ENCODE measurements at regions not wholly inside any gene's neighbourhood (a gene's known extent, or its start where the extent isn't known, plus 50 kb on each side); places are given as distances from the start of the nearest gene placed in this dataset.
A peak's percentile ranks its signal among the peaks of the same experiment; 100 is the strongest.

DNA sequence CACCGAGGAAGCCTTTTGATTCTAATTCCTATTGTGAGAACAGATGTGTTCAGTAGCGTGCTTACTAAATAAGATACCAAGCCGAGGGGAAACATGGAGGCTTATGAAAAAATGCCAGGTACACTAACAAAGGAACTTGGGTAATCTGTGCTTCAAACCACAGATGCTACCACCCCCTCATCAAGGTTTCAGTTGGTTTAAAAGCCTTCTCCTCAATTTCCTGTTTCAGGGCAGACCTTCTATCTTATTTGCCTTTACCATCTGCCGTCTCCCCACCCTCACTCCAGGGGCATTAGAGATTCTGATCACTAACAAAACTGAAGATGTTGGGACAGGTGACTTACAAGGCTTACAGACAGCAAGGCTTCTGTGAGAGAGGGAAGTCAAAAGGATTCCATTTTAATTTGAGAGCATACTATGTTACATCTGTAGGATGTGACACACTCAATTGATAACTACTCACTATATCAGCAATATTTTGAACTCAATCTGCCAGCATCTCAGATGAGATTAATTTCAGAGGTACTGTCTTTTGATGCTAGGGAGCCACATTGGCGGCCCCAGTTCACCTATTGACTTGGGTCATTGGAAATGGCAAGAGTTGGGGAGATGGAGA, 60.6 kb upstream of the PLCL2 start:
- TF ChIP-seq, protein P1, sequence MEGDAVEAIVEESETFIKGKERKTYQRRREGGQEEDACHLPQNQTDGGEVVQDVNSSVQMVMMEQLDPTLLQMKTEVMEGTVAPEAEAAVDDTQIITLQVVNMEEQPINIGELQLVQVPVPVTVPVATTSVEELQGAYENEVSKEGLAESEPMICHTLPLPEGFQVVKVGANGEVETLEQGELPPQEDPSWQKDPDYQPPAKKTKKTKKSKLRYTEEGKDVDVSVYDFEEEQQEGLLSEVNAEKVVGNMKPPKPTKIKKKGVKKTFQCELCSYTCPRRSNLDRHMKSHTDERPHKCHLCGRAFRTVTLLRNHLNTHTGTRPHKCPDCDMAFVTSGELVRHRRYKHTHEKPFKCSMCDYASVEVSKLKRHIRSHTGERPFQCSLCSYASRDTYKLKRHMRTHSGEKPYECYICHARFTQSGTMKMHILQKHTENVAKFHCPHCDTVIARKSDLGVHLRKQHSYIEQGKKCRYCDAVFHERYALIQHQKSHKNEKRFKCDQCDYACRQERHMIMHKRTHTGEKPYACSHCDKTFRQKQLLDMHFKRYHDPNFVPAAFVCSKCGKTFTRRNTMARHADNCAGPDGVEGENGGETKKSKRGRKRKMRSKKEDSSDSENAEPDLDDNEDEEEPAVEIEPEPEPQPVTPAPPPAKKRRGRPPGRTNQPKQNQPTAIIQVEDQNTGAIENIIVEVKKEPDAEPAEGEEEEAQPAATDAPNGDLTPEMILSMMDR (IDR thresholded peaks at IDR 0.05; ENCODE audit: control insufficient read depth, insufficient read depth, low read depth, low read length, missing control alignments) = no peak
- no peak for DNase-seq (ENCODE audit: low read depth)
- no peak overlapping the region for H3K4me3 ChIP-seq (ENCODE audit: control insufficient read depth, low read depth, low read length)

DNA sequence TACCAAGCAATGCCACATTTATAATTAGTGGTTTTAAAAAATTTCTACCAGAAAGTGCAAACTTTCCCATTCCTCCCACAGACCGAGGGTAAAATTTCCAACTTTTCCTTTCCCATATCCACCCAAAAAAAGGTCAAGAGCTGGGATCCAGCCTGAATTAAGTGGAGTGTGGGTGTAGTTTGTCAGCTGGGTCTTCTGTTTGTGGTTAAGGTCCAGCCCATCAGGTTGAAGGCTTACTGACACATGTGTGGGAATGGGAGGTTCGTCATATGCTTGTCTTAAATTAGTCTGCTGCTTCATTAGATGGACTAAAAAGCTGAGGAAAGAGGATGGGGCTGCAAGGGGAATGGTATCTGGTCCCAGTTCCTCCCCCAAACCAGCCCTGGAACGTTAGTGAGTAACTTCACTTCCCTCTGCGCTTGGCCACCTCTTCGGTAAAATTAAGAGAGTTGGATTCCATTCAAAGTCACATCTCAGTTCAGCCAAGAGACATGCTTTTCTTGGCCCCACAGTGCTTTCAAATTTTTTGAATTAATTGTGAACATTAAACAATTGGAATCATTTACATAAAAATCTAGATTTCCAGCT, 59.0 kb upstream of the PLCL2 start:
- H3K4me3 ChIP-seq (ENCODE audit: control insufficient read depth, low read depth, low read length) = no peak overlapping the region
- TF ChIP-seq, protein P1 (IDR thresholded peaks at IDR 0.05; ENCODE audit: control insufficient read depth, insufficient read depth, low read depth, low read length, missing control alignments) = no peak
- no peak for DNase-seq (ENCODE audit: low read depth)

- H3K4me3 ChIP-seq (ENCODE audit: control insufficient read depth, low read depth, low read length) = no peak overlapping the region
- DNase-seq (ENCODE audit: low read depth) = peak; percentile 34
- TF ChIP-seq, protein P1 (IDR thresholded peaks at IDR 0.05; ENCODE audit: control insufficient read depth, insufficient read depth, low read depth, low read length, missing control alignments) = peak; percentile 52
These were observed 55.9 kb upstream of the PLCL2 start for GRCh38 chr3:16828815-16829214.

GRCh38 chr3:16831846-16832245, 52.9 kb upstream of the PLCL2 start:
- TF ChIP-seq, protein P1 (IDR thresholded peaks at IDR 0.05; ENCODE audit: control insufficient read depth, insufficient read depth, low read depth, low read length, missing control alignments) = no peak
- no peak overlapping the region for H3K4me3 ChIP-seq (ENCODE audit: control insufficient read depth, low read depth, low read length)
- no peak for DNase-seq (ENCODE audit: low read depth)

DNA sequence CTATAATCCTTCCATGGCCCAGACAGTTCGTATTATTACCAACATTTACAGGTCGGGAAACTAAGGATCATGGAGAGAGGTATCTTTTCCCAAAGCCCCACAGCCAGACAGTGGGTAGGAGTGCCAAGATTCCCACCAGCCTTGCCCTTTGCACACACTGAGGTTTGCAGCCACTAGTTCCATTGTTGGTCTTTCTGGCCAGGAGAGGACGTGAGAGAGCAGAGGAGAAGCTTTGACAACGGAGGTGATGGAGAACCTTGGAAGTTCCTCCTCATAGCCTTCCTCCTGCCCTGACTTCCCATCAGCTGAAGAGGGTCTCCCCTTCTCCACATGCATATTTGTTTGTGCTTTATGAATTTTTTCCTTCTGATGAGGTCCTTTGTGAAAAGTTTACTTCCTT, 50.5 kb upstream of the PLCL2 start:
- TF ChIP-seq, protein P1 (IDR thresholded peaks at IDR 0.05; ENCODE audit: control insufficient read depth, insufficient read depth, low read depth, low read length, missing control alignments) = no peak
- no peak for DNase-seq (ENCODE audit: low read depth)
- no peak overlapping the region for H3K4me3 ChIP-seq (ENCODE audit: control insufficient read depth, low read depth, low read length)

DNA sequence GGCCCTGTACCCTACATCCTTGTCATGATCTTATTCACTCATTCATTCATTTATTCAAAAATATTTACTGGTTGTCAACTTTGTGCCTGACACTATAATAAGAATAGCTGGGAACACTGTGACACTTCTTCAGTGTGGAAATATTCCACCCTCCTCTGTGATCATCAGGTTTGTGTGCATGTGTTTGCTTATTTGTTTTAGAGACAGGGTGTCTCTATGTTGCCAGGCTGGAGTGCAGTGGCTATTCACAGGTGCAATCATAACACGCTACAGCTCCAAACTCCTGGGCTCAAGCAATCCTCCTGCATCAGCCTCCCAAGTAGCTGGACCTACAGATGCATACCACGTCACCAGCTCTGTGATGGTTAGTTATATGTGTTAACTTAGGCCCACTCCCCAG, 50.0 kb upstream of the PLCL2 start:
- TF ChIP-seq, protein P1 (IDR thresholded peaks at IDR 0.05; ENCODE audit: control insufficient read depth, insufficient read depth, low read depth, low read length, missing control alignments) = no peak
- no peak overlapping the region for H3K4me3 ChIP-seq (ENCODE audit: control insufficient read depth, low read depth, low read length)
- no peak for DNase-seq (ENCODE audit: low read depth)
